Epidermal melanocyte (primary cell): ENCODE measurements at regions not wholly inside any gene's neighbourhood (a gene's known extent, or its start where the extent isn't known, plus 50 kb on each side); places are given as distances from the start of the nearest gene placed in this dataset.
"Not testable (repeated sequence)": the region's sequence is repeated elsewhere in the genome, so short reads cannot be mapped to it uniquely, and the experiment has no call there.

Experiments
- DNase-seq: peaks from one replicate; pipeline ENCODE4 v3.0.0; 2011; ENCODE audit warnings: low spot score; ENCODE audit not compliant: insufficient read length

DNA sequence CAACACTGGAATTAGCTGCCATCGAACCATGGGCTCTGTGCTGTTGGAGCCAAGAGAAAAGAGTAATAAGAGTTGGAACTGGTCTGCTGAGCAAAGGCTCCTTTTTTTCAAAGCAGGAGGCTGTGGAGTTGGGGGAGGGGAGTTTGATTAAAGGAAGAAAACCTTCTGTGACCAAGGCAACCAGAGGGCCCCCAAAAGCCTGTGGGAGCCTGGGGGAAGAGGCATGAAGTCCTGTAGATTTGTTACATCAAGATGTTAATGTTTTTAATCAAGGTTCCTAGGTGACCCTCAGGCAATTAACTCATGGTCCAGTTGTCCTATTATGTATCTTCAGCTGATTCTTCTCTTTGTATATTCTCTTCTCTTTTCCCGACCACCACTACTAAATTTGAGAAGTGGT, 403.9 kb downstream of the NDFIP2 start:
- no peak for DNase-seq

DNA sequence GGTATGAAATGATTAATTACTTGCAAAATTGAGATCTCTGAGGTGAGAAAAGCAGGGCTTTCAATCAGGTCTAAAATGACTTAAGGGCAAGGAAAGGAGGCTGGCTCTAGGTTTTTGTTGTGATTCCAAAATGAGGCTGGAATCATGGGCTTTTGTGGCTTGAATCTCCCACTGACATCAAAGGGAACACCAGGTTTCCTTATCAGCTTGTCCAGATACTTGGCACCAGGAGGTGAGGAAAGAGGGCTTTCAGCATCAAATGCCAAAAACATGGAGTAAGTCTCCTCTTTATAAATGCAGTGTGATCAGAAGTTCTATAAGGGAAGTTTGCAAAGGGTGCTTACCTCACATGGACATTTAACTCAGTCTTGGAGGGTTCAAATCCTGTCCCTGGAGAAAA, 402.3 kb downstream of the NDFIP2 start:
- DNase-seq, result no peak

DNA sequence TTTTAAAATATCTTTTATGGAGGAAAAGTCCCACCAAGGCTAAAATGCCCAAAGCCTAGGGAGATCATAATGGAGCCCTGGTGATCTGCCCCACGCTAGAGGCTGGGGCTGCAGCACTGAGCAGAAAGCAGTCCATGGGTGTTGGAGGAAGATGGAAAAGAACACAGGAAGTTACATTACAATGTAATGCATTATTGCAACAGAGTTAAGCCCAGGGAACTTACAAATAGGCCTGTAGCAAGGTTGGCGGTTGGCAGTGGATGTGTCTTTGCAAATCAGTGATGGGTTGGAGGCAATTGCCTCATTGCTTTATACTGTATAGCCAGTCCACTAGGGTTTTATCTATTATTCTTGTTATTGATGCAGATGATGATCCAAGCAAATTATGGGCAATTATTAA, 399.9 kb downstream of the NDFIP2 start:
- no peak for DNase-seq

DNA sequence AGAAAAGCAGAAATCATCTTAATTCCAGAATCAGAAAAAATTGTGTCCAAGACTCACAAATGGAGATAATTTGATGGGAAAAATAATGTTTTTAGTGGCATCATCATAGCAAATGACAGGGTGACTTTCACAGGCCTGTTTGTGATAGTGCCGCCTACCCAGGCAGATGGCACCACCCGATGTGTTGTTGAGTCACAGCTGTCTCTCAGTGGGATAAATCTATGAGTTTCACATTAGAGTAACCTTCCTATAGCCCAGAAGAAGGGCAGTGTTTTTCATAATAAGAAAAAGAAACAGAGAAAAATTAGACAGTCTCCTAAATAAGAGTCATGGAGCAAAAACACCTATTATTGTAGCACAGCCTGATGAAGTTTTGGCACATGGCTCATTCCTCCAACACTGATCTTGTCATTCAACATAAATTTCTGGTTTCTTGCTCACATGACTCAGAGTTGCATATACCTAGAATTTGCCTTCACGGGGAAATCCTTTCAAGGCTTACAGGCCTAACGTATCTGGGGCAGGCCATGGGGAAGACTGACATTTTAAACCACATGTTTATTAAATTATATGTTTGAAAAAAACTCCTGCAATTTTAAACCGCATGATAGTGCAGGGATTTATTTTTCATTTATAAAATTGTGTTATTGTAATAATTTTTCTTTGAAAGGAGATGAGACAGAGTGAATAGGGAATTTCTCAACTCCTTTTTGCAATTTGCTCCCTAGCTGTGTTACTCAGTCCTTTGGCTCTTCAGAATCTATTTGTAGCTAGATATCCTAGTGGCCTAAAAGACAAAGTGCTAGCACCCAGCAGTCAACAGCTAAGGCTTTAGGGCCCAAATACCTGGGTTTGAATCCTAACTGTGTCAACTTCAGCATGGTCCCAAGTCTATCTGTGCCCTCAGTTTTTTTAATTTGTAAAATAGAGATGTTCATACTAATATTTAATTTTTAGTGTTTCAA, 393.7 kb downstream of the NDFIP2 start:
- no peak for DNase-seq

- no peak for DNase-seq
These were observed 390.6 kb downstream of the NDFIP2 start for GRCh38 chr13:79871594-79871993.

- no peak for DNase-seq
These were observed 389.8 kb downstream of the NDFIP2 start for GRCh38 chr13:79870766-79871165.

GRCh38 chr13:79870123-79870522, 389.2 kb downstream of the NDFIP2 start:
- DNase-seq, result no peak

DNA sequence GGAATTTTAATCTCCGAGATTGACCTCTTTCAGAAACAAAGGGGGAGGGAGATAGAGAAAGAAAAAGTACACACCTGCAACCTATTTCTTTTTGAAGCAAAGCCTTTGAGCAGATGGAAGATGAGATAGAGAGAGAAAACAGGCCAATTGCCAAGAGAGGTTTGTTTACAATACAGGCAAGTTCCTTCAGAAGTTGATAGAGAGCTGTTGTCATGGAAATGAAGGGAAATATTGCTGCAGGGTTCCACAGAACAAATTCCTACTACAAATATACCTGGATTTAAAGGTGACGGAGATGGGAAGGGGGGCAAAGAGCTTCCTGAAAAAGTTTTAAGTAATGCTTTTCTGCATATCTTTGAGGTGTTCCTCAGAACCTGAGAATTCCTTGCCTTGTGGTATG, 388.4 kb downstream of the NDFIP2 start:
- no peak for DNase-seq

GRCh38 chr13:79867254-79867653, 386.3 kb downstream of the NDFIP2 start:
- DNase-seq, result no peak

GRCh38 chr13:79866436-79866835, 385.5 kb downstream of the NDFIP2 start:
- no peak for DNase-seq

DNA sequence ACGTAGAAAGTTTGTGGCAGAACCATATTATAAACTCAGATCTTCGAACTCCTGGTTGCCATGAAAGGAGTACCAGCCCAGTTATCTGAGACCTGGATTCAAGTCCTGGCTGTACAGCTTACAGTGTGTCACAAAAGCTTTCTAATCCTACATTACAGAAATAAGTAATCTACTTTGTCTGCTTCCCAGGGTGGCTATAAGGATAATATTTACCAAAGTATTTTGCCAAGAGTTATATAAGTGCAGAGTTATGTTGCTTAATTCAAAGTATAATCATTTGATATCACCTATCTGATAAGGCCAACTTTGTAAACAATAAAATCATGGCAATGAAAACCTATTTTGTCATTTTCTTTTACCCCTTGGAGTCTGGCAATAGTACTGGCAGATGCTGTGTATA, 381.6 kb downstream of the NDFIP2 start:
- no peak for DNase-seq

- no peak for DNase-seq
These were observed 380.8 kb downstream of the NDFIP2 start for GRCh38 chr13:79861731-79862130.

- no peak for DNase-seq
These were observed 379.8 kb downstream of the NDFIP2 start for GRCh38 chr13:79860791-79861190.

DNA sequence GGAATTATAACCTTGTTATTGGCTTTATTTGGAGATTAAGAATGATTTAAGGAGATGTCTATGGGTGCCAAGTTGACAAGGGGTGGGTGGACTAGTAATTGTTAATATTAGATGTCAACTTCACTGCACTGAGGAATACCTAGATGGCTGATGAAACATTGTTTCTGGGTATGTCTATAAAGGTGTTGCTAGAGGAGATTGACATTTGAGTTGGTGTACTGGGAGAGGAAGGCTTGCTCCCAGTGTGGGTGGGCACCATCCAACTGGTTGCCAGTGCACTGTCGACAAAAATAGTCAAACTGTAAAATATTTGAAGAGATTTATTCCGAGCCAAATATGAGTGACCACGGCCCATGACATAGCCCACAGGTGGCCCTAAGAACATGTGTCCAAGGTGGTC, 378.8 kb downstream of the NDFIP2 start:
- no peak for DNase-seq

DNA sequence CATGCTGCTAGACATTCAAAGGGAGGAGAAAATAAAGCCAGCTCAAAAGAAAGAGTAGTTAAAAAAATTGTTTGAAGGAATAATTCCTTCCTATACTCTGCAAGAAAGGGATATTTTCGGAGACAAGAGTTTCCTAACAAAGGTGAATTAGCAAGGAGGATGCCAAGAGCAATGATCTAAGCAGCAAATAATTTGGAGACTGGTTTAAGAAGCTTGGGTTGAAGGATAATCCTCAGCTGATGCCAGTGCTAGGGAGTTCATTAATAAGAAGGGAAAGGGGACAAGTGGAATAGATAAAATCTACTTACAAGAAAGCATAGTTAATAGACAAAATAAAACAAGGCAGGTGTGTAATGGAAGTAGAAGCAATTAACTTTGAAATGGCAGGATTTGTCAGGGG, 372.3 kb downstream of the NDFIP2 start:
- no peak for DNase-seq

- no peak for DNase-seq
These were observed 370.4 kb downstream of the NDFIP2 start for GRCh38 chr13:79851318-79851717.

GRCh38 chr13:79847882-79848592, 367.1 kb downstream of the NDFIP2 start:
- no peak for DNase-seq

DNA sequence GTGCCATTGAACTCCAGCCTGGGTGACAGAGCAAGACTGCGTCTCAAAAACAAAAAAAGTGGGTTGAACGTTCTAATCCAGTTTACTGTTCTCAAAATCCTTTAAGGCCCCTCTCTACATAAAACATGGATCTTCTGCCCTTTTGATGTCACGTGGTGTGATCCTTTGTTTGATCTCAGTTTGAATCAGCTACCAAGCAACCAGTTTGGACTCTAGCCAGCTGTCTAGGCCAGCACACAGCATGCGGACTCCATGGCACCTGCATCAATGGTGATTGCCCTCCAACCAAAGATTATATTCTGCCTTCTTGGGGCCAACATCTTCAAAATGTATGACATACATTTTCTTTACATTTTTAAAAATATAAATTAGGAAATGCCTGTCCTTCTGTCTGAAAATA, 365.4 kb downstream of the NDFIP2 start:
- DNase-seq, result no peak

DNA sequence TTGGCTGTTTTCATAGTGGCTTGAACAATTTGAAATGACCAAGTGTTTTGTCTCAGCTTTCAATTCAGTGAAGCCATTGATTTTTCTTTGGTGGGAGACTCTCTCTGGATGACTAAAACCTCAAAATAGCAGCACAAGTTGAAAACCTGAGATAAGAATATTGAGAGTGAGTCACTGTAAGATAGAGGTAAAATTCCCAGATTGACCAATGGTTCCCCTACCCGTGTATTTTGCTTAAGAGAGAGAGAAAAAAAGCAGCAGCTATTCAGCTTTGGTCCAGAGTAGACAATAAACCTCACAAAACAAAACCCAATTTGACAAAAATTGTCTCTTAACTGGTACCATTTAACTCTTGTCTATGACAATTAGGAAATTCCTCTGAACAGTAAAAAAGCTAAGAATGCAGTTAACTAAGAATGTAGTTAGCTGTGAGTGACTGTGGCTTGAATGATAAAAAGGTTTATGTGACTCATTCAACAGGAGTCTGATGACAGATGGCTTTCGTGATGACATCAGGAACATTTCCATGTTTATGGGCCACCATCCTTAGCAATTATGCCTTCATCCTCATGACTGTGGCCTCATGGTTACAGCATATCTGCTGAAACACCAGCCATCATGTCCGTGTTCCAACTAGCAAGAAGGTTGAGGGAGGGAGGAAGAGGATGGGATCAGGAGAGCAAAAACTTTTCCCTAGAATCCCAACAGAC, 356.9 kb downstream of the NDFIP2 start:
- DNase-seq, result no peak

DNA sequence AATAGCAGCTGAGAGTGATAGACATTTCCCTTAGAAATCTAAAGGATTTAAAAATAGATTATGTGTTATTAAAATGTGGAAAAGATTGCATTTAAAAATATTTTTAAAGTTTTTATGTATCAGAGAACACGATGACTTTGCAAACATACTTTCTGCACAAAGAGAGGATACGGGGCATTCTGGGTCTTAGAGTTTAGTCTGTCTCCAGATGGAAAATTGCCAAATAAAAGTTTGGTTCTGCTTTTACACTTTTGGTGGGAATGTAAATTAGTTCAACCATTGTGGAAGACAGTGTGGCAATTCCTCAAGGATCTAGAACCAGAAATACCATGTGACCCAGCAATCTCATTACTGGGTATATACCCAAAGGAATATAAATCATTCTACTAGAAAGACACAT, 355.2 kb downstream of the NDFIP2 start:
- not testable (repeated sequence) for DNase-seq

- DNase-seq, result no peak
These were observed 353.9 kb downstream of the NDFIP2 start for GRCh38 chr13:79834876-79835275.

DNA sequence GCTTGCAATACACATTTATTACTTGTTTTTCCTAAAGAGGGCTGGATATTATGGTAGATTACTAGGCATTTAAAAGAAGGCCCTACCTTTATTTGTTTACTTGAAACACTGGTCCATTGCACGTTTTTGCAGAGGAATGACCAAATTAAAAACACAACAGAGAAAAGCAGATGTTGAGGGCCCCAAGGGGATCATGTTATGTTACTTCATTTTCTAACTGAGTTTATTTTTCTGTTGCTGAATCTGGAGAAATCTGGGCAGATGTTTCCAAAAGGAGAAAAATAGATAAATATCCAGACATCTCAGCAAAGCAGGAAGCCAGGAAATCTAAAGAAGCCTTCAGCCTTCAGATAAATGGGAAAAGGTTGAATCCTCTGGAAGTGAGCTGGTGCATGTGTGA, 353.0 kb downstream of the NDFIP2 start:
- no peak for DNase-seq
